ENCODE measurements at regions not wholly inside any gene's neighbourhood (a gene's known extent, or its start where the extent isn't known, plus 50 kb on each side); places are given as distances from the start of the nearest gene placed in this dataset.

DNA sequence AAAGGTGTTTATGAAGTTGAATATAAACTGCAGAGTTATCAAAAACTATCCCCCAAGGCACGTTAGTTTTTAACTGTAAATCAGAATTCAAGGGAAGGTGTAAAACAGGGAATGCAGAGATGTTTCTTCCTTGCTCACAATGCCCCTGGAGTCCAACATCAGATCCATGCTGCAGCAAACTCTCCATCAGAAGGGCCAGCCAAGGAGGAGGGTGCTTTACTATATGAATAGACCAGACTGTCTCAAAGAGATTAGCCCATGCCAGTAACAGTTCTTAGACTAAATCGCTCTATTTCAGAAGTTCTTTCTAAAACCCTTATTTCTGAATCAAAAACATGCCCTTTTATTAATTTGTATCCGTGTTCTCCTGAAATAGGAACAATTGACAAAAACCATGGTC, 362.8 kb upstream of the RPS23 start:
- Histone ChIP-seq H3K18ac (ENCODE audit: extremely low read depth, low read length) (no peak overlapping the region), H3K79me1 (ENCODE audit: low read depth, low read length) (no peaks in the 10 kb centered on the region), H3K23ac (ENCODE audit: insufficient read length) (no peak overlapping the region), H4K5ac (ENCODE audit: insufficient read length, low read depth, low read length) (no peak overlapping the region), H3K4me1 (replicated peaks in 1 of 4; ENCODE audit: control insufficient read depth in 3 of 4, insufficient read depth in 4 of 4, low read length in 3 of 4) (peaks cover 0 to 6% (median 3%) of the 10 kb centered on the region in 4 experiments; a peak in 4 of 7 replicates), H4K91ac (replicated peaks; ENCODE audit: insufficient read length, low read length) (no peak overlapping the region), H3K79me2 (ENCODE audit: control insufficient read depth in 1 of 2, insufficient read depth in 2 of 2, low read length in 2 of 2) (no peaks in the 10 kb centered on the region), H4K8ac (ENCODE audit: extremely low read depth, insufficient read depth, low read length) (no peak overlapping the region), H3K4me3 (ENCODE audit: extremely low read depth in 1 of 4, insufficient read depth in 2 of 4, low read depth in 3 of 4, low read length in 4 of 4) (no peak overlapping the region), H3K27me3 (replicated peaks in 1 of 4; ENCODE audit: control insufficient read depth in 3 of 4, extremely low read depth in 1 of 4, insufficient read depth in 3 of 4, low read length in 3 of 4) (no peaks in the 10 kb centered on the region), H3K4ac (replicated peaks; ENCODE audit: insufficient read length, low read depth, low read length) (no peak overlapping the region), H2BK15ac (ENCODE audit: low read length) (no peak overlapping the region), H4K20me1 (replicated peaks in 1 of 2; ENCODE audit: control insufficient read depth in 1 of 2, insufficient read depth in 2 of 2, low read length in 2 of 2) (no peaks in the 10 kb centered on the region), H3K23me2 (ENCODE audit: low read depth, low read length) (no peaks in the 10 kb centered on the region), H2AFZ (ENCODE audit: low read length) (no peak overlapping the region), H2BK12ac (ENCODE audit: low read depth, low read length) (no peak overlapping the region), H3K27ac (ENCODE audit: low read depth, low read length) (no peak overlapping the region), H3K14ac (ENCODE audit: insufficient read length) (no peak overlapping the region), H3K9ac (replicated peaks in 1 of 4; ENCODE audit: extremely low read depth in 1 of 4, low read depth in 3 of 4, low read length in 3 of 4) (no peak overlapping the region), H2BK20ac (ENCODE audit: low read length) (no peak overlapping the region), H3K36me3 (ENCODE audit: control insufficient read depth in 2 of 4, insufficient read depth in 4 of 4, low read length in 3 of 4) (no peaks in the 10 kb centered on the region), H3K4me2 (ENCODE audit: insufficient read depth in 1 of 2, low read depth in 2 of 2, low read length in 2 of 2) (no peak overlapping the region), H2BK120ac (replicated peaks; ENCODE audit: low read depth, low read length) (no peak overlapping the region), H3K9me3 (ENCODE audit: insufficient read depth in 2 of 2, low read depth in 1 of 2, low read length in 1 of 2) (no peaks in the 10 kb centered on the region), H2BK5ac (ENCODE audit: low read depth, low read length) (no peak overlapping the region), H3K56ac (replicated peaks; ENCODE audit: insufficient read length, low read depth, low read length) (no peak overlapping the region), H2AK5ac (ENCODE audit: low read depth, low read length) (no peak overlapping the region)
- FAIRE-seq (no peak), DNase-seq (ENCODE audit: low read depth in 1 of 2, low spot score in 2 of 2) (no peak)
- POLR2A ChIA-PET (ENCODE audit: partially characterized antibody) = no interaction called here
- CTCF ChIA-PET (ENCODE audit: partially characterized antibody) = interaction anchor here (0.7 to 2.4 kb wide), 17 partner anchors 16 to 924 kb away, joined by 3 to 9 read pairs (median 3); no protein-coding TSS in a partner anchor
- 64% methylated on average over 3 of the region's 3 CpGs; no CpG with 5 or more reads in 1 of the 2 experiments for WGBS, 2 experiments (ENCODE audit: extremely low coverage in 1 of 2, insufficient coverage in 1 of 2, insufficient read length in 1 of 2, insufficient replicate concordance in 2 of 2, low coverage in 1 of 2, low lambda C conversion rate in 2 of 2, missing lambda C conversion rate in 1 of 2)
- TF ChIP-seq RNF2 (IDR thresholded peaks at IDR 0.05; ENCODE audit: borderline replicate concordance, low read depth, low read length, missing control alignments, poor library complexity, severe bottlenecking) (no peak), TAF7 (optimal IDR thresholded peaks at IDR 0.05; ENCODE audit: borderline replicate concordance, low read depth, low read length) (no peak), YY1 (IDR thresholded peaks at IDR 0.05; ENCODE audit: low read depth, low read length) (no peak)

Data from H1 (cell line).